ENCODE measurements at regions not wholly inside any gene's neighbourhood (a gene's known extent, or its start where the extent isn't known, plus 50 kb on each side); places are given as distances from the start of the nearest gene placed in this dataset.
"Not testable (repeated sequence)": the region's sequence is repeated elsewhere in the genome, so short reads cannot be mapped to it uniquely, and the experiment has no call there.

- DNase-seq (ENCODE audit: low spot score), result no peak
These were observed 88.5 kb upstream of the NFASC start for GRCh38 chr1:204782118-204782700.

DNA sequence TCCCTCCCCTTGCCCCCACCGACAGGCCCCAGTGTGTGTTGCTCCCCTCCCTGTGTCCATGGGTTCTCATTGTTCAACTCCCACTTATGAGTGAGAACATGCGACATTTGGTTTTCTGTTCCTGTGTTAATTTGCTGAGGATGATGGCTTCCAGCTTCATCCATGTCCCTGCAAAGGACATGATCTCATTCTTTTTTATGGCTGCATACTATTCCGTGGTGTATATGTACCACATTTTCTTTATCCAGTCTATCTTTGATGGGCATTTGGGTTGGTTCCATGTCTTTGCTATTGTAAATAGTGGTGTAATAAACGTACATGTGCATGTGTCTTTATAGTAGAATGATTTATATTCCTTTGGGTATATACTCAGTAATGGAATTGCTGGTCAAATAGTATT, 85.6 kb upstream of the NFASC start:
- DNase-seq (ENCODE audit: low spot score), result not testable (repeated sequence)

DNA sequence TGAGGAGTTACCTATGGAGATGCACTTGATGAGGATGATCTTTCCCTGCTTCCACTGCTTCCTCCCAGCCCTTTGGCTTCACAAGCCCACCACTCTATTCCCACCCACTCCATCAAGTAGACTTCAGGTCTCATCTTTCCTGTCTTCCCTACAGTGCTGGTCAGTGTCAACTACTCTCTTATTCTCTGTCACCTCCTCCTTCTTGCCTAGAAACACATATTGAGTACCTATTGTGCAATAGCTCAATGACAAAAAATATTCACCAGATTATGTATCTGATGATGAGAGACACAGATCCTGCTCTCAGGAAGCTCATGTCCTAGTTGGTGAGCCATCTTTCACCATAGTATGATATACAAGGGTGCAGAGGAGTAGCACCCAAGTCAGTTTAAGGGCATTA, 82.2 kb upstream of the NFASC start:
- DNase-seq (ENCODE audit: low spot score), result no peak

DNA sequence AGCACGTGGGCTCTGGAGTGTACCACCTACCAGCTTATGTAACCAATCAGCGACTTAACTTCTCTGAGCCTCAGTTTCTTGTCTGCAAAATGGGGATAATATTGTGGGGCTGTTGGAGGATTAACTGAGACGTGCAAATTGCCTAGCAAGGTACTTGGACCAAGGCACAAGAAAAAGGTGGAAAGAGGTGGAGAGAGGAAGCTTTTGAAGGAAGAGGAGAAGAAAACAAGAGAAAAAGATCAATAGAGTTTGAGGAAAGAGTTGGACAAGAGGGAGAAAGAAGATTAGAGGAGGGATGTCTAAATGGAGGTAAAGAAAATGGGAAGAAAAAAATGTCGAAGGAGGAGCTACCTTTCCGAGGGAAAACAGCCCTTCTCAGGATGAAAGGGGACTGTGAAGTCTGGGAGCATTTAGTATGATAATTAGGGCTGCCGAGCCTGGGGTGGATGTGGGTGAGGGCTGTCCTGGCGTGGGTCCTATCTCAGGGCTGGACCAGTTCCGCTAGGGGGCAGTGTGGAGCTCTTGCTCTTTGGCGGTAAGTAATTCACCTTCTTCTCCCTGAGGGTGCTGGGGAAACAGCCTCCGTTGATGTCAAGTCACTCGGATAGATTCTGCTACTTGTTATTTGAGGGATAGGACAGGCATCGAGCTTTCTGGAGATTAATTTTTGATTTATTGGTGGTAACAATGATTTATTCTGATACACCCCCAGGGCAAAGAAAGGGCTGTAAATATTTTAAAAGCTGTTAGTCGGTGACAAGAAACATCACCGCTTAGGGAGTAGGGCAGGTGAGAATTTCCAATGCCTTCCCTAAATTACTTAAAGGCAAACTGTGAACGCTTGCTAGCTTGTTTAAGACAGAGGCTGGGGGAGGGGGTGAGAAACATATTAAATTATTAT, 79.0 kb upstream of the NFASC start:
- DNase-seq (ENCODE audit: low spot score), result peak; percentile 77

DNA sequence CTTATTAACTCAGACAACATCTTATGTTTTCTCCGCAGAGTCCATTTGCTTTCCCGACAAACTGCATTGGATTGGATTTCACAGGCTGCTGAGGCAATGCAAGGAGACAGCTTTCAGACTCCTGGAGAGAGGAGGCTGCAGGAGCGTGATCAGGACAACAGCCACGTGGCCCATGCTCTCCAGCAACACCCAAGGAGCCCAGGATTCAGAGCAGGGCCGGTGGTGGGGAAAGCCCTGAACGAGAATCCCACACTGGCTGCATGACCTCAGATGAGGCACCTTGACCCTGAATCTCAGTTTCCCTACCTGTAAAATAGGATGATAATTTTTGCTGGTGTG, 78.3 kb upstream of the NFASC start:
- DNase-seq (ENCODE audit: low spot score), result no peak

GRCh38 chr1:204793259-204793914, 77.3 kb upstream of the NFASC start:
- no peak for DNase-seq (ENCODE audit: low spot score)

DNA sequence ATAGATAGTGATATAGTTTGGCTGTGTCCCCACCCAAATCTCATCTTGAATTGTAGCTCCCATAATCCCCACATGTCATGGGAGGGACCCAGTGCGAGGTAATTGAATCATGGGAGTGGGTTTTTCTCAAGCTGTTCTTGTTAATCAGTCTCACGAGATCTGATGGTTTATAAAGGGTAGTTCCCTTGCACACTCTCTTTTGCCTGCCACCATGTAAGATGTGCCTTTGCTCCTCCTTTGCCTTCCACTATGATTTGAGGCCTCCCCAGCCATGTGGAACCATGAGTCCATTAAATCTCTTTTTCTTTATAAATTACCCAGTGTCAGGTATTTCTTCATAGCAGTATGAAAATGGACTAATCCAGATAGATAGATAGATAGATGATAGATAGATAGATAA, 73.8 kb upstream of the NFASC start:
- DNase-seq (ENCODE audit: low spot score), result not testable (repeated sequence)

- no peak for DNase-seq (ENCODE audit: low spot score)
These were observed 73.3 kb upstream of the NFASC start for GRCh38 chr1:204797401-204797800.

- DNase-seq (ENCODE audit: low spot score), result no peak
These were observed 71.0 kb upstream of the NFASC start for GRCh38 chr1:204799630-204800029.

- no peak for DNase-seq (ENCODE audit: low spot score)
These were observed 69.5 kb upstream of the NFASC start for GRCh38 chr1:204801211-204801610.

DNA sequence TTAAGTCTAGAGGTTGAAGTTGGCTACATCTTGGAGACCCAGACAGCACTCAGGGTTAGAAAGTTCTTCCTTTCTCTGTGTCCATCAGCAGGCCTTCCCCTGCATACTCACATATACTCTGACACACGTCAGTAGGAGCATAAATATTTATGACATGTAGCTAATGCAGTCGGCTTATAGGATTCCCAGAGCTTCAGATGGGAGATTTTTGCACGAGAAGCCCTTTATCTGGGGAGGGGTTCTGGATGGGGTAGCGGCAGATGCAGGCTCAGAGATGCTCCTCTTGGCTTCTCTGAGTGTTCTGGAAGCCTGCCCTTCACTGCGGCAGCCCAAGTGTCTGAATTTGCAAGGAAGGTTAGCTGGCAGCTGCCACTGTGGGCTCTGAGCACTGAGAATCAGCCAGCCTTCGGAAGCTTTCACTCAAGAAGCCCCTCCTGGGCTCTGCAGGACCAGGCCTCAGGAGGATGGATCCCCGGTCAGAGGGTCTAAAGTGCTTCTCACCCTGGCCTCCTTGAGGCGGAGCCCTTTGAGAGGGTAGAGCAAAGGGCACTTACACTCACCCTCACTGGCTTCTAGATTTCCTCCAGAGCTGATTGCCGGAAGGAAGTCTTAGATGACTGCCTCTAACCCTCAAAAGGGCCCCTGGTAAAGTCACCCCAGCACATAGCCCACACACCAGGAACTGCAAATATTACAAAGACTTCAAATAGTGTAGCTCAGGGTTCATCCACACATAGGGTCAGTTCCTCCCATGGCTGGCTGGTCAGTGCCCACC, 68.1 kb upstream of the NFASC start:
- no peak for DNase-seq (ENCODE audit: low spot score)

DNA sequence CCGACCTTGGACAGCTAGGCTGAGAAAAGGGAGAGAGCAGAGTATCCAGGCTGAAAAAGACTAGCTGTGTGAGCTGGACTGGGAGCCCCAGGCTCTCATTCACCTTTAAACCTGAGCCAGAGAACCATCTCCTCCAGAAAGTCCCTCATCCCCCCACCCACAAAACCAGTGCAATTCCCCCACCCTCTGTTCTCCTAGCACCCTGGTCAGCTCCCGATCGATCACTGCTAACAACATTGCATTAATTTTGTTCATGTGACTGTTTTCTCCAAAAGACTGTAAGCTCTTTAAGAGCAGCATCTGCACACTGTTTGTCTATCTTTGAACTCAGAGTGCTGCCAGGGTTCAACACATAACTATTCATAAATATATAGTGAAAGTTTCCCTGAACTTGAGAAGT, 67.1 kb upstream of the NFASC start:
- no peak for DNase-seq (ENCODE audit: low spot score)

GRCh38 chr1:204806943-204807687, 63.5 kb upstream of the NFASC start:
- peak; percentile 86 for DNase-seq (ENCODE audit: low spot score)

DNA sequence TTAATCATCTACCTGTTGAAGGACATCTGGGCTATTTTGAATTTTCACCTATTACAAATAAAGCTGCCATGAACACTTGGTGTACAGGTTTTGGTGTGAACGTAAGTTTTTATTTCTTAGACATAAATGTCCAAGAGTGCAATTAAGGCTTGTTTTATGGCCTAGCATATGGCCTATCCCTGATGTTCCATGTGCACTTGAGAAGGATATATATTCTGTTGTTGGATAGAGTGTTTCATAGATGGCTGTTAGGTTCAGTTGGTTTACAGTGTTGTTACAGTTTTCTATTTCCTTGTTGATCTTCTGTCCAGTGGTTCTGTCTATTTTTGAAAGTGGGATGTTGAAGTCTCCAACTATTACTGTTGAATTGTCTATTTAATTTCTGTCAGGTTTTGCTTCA, 61.2 kb upstream of the NFASC start:
- no peak for DNase-seq (ENCODE audit: low spot score)

DNA sequence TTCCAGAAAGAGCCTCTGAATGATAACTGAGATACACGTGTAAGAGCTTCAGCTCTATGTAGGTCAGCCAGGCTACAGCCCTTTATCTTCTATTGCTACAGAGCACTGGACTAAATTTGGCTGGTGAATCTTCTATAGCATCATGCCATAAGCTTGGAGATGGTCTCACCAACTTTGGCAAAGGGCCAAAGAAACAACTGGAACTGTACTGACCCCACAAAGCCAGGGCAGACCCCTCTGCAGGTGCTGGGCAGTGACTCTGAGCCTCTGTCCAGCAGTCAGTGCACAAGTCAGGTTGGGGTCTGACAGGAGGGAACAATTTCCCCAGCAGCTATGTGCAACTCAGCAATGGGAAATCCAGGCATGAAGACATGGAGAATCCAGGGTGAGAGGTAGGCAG, 57.8 kb upstream of the NFASC start:
- DNase-seq (ENCODE audit: low spot score), result no peak

- no peak for DNase-seq (ENCODE audit: low spot score)
These were observed 57.1 kb upstream of the NFASC start for GRCh38 chr1:204813522-204813921.

DNA sequence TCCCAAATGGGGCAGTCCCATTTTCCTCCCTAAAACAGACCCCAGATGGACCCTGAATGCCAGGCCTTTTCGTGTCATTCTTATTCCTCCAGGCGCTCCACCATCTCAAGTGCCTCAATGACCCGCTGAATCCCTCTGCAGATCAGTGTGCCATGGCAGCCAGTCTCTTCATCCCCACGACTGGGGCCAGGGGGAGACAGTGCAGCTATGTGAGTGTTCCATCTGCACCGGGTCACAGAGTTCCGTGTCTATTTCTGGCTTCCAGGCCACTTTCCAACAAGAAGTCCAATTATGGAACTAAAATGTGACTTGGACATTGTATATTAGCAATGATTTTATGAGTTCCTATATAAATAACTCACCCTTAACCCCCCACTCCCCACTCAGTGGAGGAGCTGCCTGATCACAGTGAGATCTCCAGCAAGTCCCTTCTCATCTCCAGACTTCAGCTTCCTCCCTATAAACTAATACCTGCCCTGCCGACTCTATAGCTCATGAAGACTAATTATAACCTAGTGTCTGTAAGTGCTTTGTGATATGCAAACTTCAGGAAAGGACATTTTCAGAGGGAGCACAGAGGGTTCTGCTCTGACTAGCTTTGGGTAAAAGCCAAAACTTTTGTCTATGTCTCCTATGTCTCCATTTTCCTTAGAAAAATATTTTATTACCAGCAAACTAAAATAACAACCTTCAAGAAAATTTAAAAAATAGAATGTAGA, 56.3 kb upstream of the NFASC start:
- DNase-seq (ENCODE audit: low spot score), result no peak

DNA sequence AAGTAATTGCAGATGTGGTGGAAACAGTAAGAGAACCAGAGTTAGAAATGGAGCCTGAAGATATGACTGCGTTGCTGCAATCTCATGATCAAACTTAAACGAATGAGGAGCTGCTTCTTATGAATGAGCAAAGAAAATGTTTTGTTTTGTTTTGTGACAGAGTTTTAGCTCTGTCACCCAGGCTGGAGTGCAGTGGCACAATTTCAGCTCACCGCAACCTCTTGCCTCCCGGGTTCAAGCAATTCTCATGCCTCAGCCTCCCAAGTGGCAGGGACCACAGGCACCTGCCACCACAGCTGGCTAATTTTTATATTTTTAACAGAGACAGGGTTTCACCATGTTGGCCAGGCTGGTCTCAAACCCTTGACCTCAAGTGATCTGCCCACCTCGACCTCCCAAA, 53.3 kb upstream of the NFASC start:
- DNase-seq (ENCODE audit: low spot score), result no peak

DNA sequence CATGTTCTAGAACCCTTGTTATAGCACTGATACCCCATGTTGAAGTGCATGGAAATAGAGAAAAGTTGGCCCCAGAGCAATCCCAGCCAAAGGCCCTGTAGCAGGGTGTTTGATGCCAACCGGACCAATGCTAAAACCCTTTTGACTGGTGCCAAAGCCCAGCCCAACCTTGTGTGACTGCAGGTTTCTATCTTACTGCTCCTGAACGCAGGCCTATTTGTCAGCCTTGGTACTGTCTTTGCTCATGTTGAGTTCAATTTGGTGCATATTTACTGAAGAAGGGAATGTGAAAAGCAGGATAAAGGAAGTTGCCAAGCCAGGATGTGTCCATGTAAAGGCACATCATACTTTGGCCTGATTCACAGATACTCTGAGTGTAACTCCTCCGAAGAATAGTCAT, 51.7 kb upstream of the NFASC start:
- DNase-seq (ENCODE audit: low spot score), result no peak

GRCh38 chr1:204819495-204819894, 51.2 kb upstream of the NFASC start:
- no peak for DNase-seq (ENCODE audit: low spot score)

All from CD4-positive, alpha-beta T cell treated with Interleukin-2 at 100 ng/mL for 4 hours (primary cell).